Fibroblast of pulmonary artery (primary cell): ENCODE measurements at regions not wholly inside any gene's neighbourhood (a gene's known extent, or its start where the extent isn't known, plus 50 kb on each side); places are given as distances from the start of the nearest gene placed in this dataset.

Experiments used
- DNase-seq: peaks from one replicate; pipeline ENCODE4 v3.0.0-alpha.2; 2010; ENCODE audit warnings: low read depth
- H3K4me3 ChIP-seq: replicated peaks from 2 replicates; pipeline ENCODE4 v1.5.1; 2011; ENCODE audit warnings: low read depth, mild to moderate bottlenecking, control low read depth, low read length, moderate library complexity
- TF ChIP-seq, protein P1 (sequence below): IDR thresholded peaks from 2 replicates; pipeline ENCODE4 v1.5.1; 2011; ENCODE audit warnings: mild to moderate bottlenecking, control low read depth, low read length, inconsistent platforms; ENCODE audit errors: missing control alignments

DNA sequence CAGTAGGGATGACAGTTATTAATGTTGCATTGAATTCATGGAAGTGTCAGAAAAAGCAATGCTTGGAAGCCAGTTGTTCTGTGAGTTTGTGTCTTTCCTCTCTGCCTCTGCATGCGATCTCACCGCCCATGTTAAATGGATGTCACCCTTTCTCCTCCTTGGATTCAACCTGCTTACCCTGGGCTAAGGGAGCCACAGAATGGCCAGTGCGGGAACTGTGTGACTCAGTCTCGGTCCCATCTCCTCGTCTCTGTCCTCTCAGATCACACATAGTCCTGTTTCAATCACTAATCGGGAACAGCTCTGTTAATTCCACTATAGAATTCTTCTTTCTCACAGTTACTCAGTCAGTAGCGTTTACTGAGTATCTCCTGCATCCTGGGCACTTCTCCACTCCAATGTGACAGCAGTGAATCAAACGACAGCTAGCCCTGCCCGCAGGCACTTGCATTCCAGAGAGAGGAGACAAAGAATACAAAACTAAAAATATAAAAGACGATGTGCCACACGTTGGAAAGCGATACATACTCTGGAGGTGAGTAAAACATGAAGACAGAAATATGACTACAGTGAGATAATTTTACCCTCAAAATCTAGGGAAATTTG is 53.6 kb upstream of the TLR3 start:
- no peak overlapping the region for H3K4me3 ChIP-seq
- DNase-seq, result no peak
- TF ChIP-seq, protein P1, sequence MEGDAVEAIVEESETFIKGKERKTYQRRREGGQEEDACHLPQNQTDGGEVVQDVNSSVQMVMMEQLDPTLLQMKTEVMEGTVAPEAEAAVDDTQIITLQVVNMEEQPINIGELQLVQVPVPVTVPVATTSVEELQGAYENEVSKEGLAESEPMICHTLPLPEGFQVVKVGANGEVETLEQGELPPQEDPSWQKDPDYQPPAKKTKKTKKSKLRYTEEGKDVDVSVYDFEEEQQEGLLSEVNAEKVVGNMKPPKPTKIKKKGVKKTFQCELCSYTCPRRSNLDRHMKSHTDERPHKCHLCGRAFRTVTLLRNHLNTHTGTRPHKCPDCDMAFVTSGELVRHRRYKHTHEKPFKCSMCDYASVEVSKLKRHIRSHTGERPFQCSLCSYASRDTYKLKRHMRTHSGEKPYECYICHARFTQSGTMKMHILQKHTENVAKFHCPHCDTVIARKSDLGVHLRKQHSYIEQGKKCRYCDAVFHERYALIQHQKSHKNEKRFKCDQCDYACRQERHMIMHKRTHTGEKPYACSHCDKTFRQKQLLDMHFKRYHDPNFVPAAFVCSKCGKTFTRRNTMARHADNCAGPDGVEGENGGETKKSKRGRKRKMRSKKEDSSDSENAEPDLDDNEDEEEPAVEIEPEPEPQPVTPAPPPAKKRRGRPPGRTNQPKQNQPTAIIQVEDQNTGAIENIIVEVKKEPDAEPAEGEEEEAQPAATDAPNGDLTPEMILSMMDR, result no peak

GRCh38 chr4:186016796-186017195 is 52.2 kb upstream of the TLR3 start:
- TF ChIP-seq, protein P1, result no peak
- no peak for DNase-seq
- H3K4me3 ChIP-seq, result no peak overlapping the region

DNA sequence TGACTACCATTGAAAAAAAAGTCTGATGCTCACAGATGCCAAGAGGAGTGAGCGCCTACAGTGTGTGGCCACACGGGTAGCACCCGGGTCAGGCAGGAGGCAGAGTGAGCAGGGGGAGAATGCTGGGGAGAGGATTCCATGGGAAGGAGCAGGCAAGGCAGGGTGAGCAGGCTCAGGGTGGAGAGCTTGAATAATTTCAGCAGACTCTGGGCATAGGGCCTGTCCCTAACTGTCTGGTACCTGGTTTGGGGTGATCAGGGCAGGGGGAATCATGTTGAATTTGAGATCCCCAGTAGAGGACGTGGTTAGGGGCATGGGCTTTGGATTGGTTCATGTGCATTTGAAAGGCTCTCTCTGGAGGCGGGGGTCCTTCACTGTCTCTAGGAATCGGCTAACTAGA is 51.2 kb upstream of the TLR3 start:
- DNase-seq, result no peak
- TF ChIP-seq, protein P1, result no peak
- H3K4me3 ChIP-seq, result no peak overlapping the region

- no peak for DNase-seq
- TF ChIP-seq, protein P1, result no peak
- no peak overlapping the region for H3K4me3 ChIP-seq
These were observed 50.7 kb upstream of the TLR3 start for GRCh38 chr4:186018261-186018660.

DNA sequence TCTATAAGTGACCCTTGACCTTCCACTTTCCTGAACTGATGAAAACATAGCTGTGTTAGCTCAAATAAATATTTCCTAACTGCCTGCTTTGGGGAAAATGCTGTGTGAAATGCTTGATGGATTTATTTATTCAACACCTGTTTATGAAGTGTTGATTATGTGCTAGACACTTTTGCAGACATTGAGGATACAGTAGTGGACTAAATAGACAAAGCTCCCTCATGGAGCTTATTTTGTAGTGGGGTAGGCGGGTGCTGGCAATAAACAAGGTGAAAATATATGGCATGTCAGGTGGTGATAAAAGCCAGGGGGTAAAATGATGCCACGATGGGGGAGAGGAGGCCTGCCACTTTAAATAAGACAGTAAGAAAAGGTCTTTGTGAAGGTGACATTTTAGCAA is 50.2 kb upstream of the TLR3 start:
- H3K4me3 ChIP-seq, result no peak overlapping the region
- no peak for DNase-seq
- TF ChIP-seq, protein P1, result no peak
